Activated T-cell treated with anti-CD3 and anti-CD28 coated beads, Interleukin-2, amount 50 U/mL, for 72 hours (primary cell): ENCODE measurements at regions not wholly inside any gene's neighbourhood (a gene's known extent, or its start where the extent isn't known, plus 50 kb on each side); places are given as distances from the start of the nearest gene placed in this dataset.

ENCODE experiments used
- ATAC-seq, 2 donors: fragments of 150-1000 bp; cut with Tn5 transposase; replicated peaks in 1 of 2; 2 replicates each; pipeline ENCODE4 v1.10.0; 2021; ENCODE audit warnings: moderate library complexity in 2 of 2, mild to moderate bottlenecking in 1 of 2
- DNase-seq, 2 donors: peaks; one replicate each; pipeline ENCODE4 v3.0.0; 2021 to 2022; ENCODE audit warnings: mixed read lengths in 1 of 2
- H3K27ac Mint-ChIP-seq: one replicate; pipeline ENCODE4 v1.8.0; 2022; ENCODE audit warnings: mild to moderate bottlenecking, moderate library complexity, mixed read lengths
- H3K27me3 Mint-ChIP-seq: one replicate; pipeline ENCODE4 v1.8.0; 2022; ENCODE audit warnings: low read depth, mixed read lengths
- H3K36me3 Mint-ChIP-seq, 2 donors: one replicate each; pipeline ENCODE4 v1.8.0; 2022; ENCODE audit warnings: mixed read lengths in 2 of 2, mild to moderate bottlenecking in 1 of 2; ENCODE audit not compliant: insufficient read depth in 2 of 2
- H3K4me1 Mint-ChIP-seq: one replicate; pipeline ENCODE4 v1.8.0; 2022; ENCODE audit warnings: low read depth, mixed read lengths
- H3K4me3 Mint-ChIP-seq, 2 donors: one replicate each; pipeline ENCODE4 v1.8.0; 2022; ENCODE audit warnings: mild to moderate bottlenecking in 2 of 2, mixed read lengths in 2 of 2, moderate library complexity in 2 of 2
- H3K9me3 Mint-ChIP-seq, 2 donors: one replicate each; pipeline ENCODE4 v1.8.0; 2022; ENCODE audit warnings: mixed read lengths in 2 of 2

DNA sequence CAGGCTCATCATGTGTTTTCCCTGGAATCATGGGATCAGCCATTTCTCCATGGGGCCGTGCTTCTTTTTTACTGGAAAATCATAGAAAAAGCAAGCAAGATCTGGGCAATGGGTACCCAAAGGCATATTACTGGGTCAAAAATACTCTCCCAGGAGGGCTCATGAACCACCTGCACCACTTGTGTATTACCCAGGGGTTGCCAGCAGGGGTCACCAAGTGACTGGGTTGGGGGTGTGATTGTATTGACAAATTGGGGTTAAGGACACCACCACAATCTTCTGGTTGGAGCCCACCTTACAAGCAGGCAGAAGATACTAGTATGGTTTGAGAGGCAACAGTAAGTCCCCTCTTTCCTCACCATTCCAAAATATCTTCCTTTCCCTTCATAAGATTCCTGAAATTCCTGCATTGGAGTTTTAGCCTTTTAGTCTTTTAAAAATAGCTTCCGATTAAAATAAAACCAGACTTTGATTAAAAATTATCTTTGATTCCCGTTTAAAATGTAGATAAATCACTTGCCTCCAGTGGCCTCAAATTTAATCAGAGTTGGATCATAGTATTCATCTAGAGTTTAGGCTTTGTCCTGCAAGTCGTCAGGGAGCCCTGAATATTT is 603.3 kb downstream of the KIF4B start:
- Mint-ChIP-seq H3K9me3 (no peaks in the 10 kb centered on the region), H3K27ac (no peak overlapping the region), H3K4me1 (no peaks in the 10 kb centered on the region), H3K27me3 (peaks cover 16% of the 10 kb centered on the region), H3K36me3 (no peaks in the 10 kb centered on the region), H3K4me3 (no peak overlapping the region)
- peak; percentile 54 to 55 for ATAC-seq
- DNase-seq: peak; percentile 51 to 64

DNA sequence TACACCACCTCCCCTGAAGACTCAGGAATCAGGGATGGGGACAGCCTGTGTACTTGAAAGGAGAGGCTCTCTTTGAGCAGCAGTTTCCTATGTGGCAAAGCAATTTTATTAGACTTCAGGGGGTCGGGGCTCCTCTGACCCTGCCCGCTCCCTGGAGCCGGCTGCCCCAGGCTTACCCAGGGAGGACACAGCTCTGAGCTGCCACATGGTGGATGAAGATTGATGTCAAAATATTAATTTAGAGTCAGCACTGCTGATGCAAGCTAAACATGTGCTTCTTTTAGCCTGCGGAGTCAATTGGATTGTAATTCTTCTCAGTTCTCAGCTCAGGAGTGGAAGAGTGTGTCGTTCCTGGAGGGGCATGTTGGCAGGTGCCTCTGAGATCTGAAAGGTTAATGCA is 606.1 kb downstream of the KIF4B start:
- Mint-ChIP-seq H3K27ac (no peak overlapping the region), H3K4me1 (no peaks in the 10 kb centered on the region), H3K36me3 (no peaks in the 10 kb centered on the region), H3K9me3 (no peaks in the 10 kb centered on the region), H3K27me3 (peaks cover 28% of the 10 kb centered on the region), H3K4me3 (no peak overlapping the region)
- DNase-seq: no peak
- ATAC-seq: no peak

GRCh38 chr5:155620821-155621410 is 607.4 kb downstream of the KIF4B start:
- peaks cover 31% of the 10 kb centered on the region for H3K27me3 Mint-ChIP-seq
- no peaks in the 10 kb centered on the region for H3K36me3 Mint-ChIP-seq
- no peaks in the 10 kb centered on the region for H3K9me3 Mint-ChIP-seq
- no peaks in the 10 kb centered on the region for H3K4me1 Mint-ChIP-seq
- ATAC-seq: no peak
- H3K27ac Mint-ChIP-seq: no peak overlapping the region
- no peak overlapping the region for H3K4me3 Mint-ChIP-seq
- DNase-seq: no peak

GRCh38 chr5:155624597-155625241 is 611.2 kb downstream of the KIF4B start:
- no peak for ATAC-seq
- no peak overlapping the region for H3K4me3 Mint-ChIP-seq
- DNase-seq: no peak
- no peaks in the 10 kb centered on the region for H3K9me3 Mint-ChIP-seq
- no peaks in the 10 kb centered on the region for H3K36me3 Mint-ChIP-seq
- no peaks in the 10 kb centered on the region for H3K4me1 Mint-ChIP-seq
- peaks cover 31% of the 10 kb centered on the region for H3K27me3 Mint-ChIP-seq
- H3K27ac Mint-ChIP-seq: no peak overlapping the region

GRCh38 chr5:155625315-155625714 is 611.8 kb downstream of the KIF4B start:
- H3K4me1 Mint-ChIP-seq: no peaks in the 10 kb centered on the region
- no peak overlapping the region for H3K27ac Mint-ChIP-seq
- no peaks in the 10 kb centered on the region for H3K9me3 Mint-ChIP-seq
- peaks cover 30% of the 10 kb centered on the region for H3K27me3 Mint-ChIP-seq
- DNase-seq (no peak), ATAC-seq (no peak)
- no peak overlapping the region for H3K4me3 Mint-ChIP-seq
- no peaks in the 10 kb centered on the region for H3K36me3 Mint-ChIP-seq

- no peak overlapping the region for H3K27ac Mint-ChIP-seq
- no peaks in the 10 kb centered on the region for H3K9me3 Mint-ChIP-seq
- H3K36me3 Mint-ChIP-seq: no peaks in the 10 kb centered on the region
- no peak overlapping the region for H3K4me3 Mint-ChIP-seq
- peaks cover 23% of the 10 kb centered on the region for H3K27me3 Mint-ChIP-seq
- ATAC-seq (no peak), DNase-seq (no peak)
- no peaks in the 10 kb centered on the region for H3K4me1 Mint-ChIP-seq
Measured at GRCh38 chr5:155625897-155626543, 612.5 kb downstream of the KIF4B start.

- Mint-ChIP-seq H3K36me3 (no peaks in the 10 kb centered on the region), H3K4me1 (no peaks in the 10 kb centered on the region), H3K9me3 (no peaks in the 10 kb centered on the region), H3K27ac (no peak overlapping the region), H3K4me3 (no peak overlapping the region), H3K27me3 (peaks cover 17% of the 10 kb centered on the region)
- ATAC-seq (no peak), DNase-seq (no peak)
Measured at GRCh38 chr5:155626592-155626991, 613.0 kb downstream of the KIF4B start.

DNA sequence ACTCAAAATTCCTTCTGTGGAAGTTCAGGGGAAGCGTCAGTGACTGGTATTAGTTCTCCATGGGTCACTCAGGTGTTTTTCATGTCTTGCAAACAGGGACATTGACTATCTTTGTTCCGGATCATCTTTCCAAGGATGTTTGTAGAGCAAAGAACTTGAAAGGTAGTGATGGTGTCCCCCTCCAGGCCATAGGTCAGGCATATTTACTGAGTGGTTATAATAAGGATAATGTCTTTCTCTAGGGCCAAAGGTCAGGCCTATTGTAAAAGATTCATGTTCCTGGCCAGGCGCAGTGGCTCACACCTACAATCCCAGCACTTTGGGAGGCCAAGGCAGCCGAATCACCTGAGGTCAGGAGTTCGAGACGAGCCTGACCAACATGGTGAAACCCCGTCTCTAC is 614.8 kb downstream of the KIF4B start:
- H3K4me3 Mint-ChIP-seq: no peak overlapping the region
- peaks cover 12% of the 10 kb centered on the region for H3K27me3 Mint-ChIP-seq
- ATAC-seq (no peak), DNase-seq (no peak)
- H3K36me3 Mint-ChIP-seq: no peaks in the 10 kb centered on the region
- H3K9me3 Mint-ChIP-seq: no peaks in the 10 kb centered on the region
- no peak overlapping the region for H3K27ac Mint-ChIP-seq
- no peaks in the 10 kb centered on the region for H3K4me1 Mint-ChIP-seq

GRCh38 chr5:155629597-155629996 is 616.0 kb downstream of the KIF4B start:
- no peaks in the 10 kb centered on the region for H3K9me3 Mint-ChIP-seq
- no peaks in the 10 kb centered on the region for H3K36me3 Mint-ChIP-seq
- no peak overlapping the region for H3K27ac Mint-ChIP-seq
- peaks cover 4% of the 10 kb centered on the region for H3K27me3 Mint-ChIP-seq
- ATAC-seq (no peak), DNase-seq (no peak)
- H3K4me3 Mint-ChIP-seq: no peak overlapping the region
- H3K4me1 Mint-ChIP-seq: no peaks in the 10 kb centered on the region

GRCh38 chr5:155631116-155631515 is 617.6 kb downstream of the KIF4B start:
- Mint-ChIP-seq H3K27me3 (no peaks in the 10 kb centered on the region), H3K27ac (no peak overlapping the region), H3K4me1 (no peaks in the 10 kb centered on the region), H3K9me3 (no peaks in the 10 kb centered on the region), H3K36me3 (no peaks in the 10 kb centered on the region), H3K4me3 (no peak overlapping the region)
- DNase-seq (no peak), ATAC-seq (no peak)

GRCh38 chr5:155633338-155633957 is 619.9 kb downstream of the KIF4B start:
- Mint-ChIP-seq H3K4me1 (no peaks in the 10 kb centered on the region), H3K4me3 (no peak overlapping the region), H3K27me3 (no peaks in the 10 kb centered on the region), H3K36me3 (no peaks in the 10 kb centered on the region), H3K9me3 (no peaks in the 10 kb centered on the region), H3K27ac (no peak overlapping the region)
- DNase-seq (no peak), ATAC-seq (no peak)

- H3K4me1 Mint-ChIP-seq: no peaks in the 10 kb centered on the region
- H3K27me3 Mint-ChIP-seq: no peaks in the 10 kb centered on the region
- no peak overlapping the region for H3K4me3 Mint-ChIP-seq
- H3K36me3 Mint-ChIP-seq: no peaks in the 10 kb centered on the region
- no peak for ATAC-seq
- H3K9me3 Mint-ChIP-seq: no peaks in the 10 kb centered on the region
- DNase-seq: no peak
- no peak overlapping the region for H3K27ac Mint-ChIP-seq
Measured at GRCh38 chr5:155649666-155650065, 636.1 kb downstream of the KIF4B start.

GRCh38 chr5:155655569-155655968 is 642.0 kb downstream of the KIF4B start:
- H3K4me3 Mint-ChIP-seq: no peak overlapping the region
- H3K36me3 Mint-ChIP-seq: no peaks in the 10 kb centered on the region
- no peak overlapping the region for H3K27ac Mint-ChIP-seq
- DNase-seq (no peak), ATAC-seq (no peak)
- H3K9me3 Mint-ChIP-seq: peaks cover 0 to 4% of the 10 kb centered on the region in 2 donors
- no peaks in the 10 kb centered on the region for H3K27me3 Mint-ChIP-seq
- no peaks in the 10 kb centered on the region for H3K4me1 Mint-ChIP-seq
